Gastroesophageal sphincter (tissue), 3 donors: ENCODE measurements at regions not wholly inside any gene's neighbourhood (a gene's known extent, or its start where the extent isn't known, plus 50 kb on each side); places are given as distances from the start of the nearest gene placed in this dataset.

ENCODE experiments used
- CTCF ChIP-seq, 4 experiments: fragments of 200-600 bp in 2 of 4; fragments of 450-650 bp in 2 of 4; sonication (generic) in 1 of 4; IDR thresholded peaks; one replicate each; pipeline ENCODE4 v1.5.1; 2017 to 2019; ENCODE audit warnings: antibody characterized with exemption in 4 of 4, mild to moderate bottlenecking in 2 of 4, moderate library complexity in 2 of 4
- EP300 ChIP-seq: sonication (generic); formaldehyde crosslinking; IDR thresholded peaks from one replicate; pipeline ENCODE4 v1.6.1; 2017; ENCODE audit warnings: antibody characterized with exemption, mild to moderate bottlenecking
- POLR2A ChIP-seq, 2 donors: fragments of 450-650 bp; IDR thresholded peaks; one replicate each; pipeline ENCODE4 v1.6.1; 2017; ENCODE audit warnings: antibody characterized with exemption in 2 of 2, mild to moderate bottlenecking in 2 of 2, moderate library complexity in 1 of 2
- POLR2AphosphoS5 ChIP-seq: sonication (generic); formaldehyde crosslinking; IDR thresholded peaks from one replicate; pipeline ENCODE4 v1.6.1; 2017; ENCODE audit warnings: antibody characterized with exemption

GRCh38 chr12:66852091-66852490 is 173.2 kb upstream of the GRIP1 start:
- TF ChIP-seq CTCF (IDR thresholded peaks at IDR 0.05) = no peak
- TF ChIP-seq POLR2A (IDR thresholded peaks at IDR 0.05) = no peak
- no peak for TF ChIP-seq POLR2AphosphoS5
- no peak for TF ChIP-seq EP300
